ENCODE measurements at regions not wholly inside any gene's neighbourhood (a gene's known extent, or its start where the extent isn't known, plus 50 kb on each side); places are given as distances from the start of the nearest gene placed in this dataset.

DNA sequence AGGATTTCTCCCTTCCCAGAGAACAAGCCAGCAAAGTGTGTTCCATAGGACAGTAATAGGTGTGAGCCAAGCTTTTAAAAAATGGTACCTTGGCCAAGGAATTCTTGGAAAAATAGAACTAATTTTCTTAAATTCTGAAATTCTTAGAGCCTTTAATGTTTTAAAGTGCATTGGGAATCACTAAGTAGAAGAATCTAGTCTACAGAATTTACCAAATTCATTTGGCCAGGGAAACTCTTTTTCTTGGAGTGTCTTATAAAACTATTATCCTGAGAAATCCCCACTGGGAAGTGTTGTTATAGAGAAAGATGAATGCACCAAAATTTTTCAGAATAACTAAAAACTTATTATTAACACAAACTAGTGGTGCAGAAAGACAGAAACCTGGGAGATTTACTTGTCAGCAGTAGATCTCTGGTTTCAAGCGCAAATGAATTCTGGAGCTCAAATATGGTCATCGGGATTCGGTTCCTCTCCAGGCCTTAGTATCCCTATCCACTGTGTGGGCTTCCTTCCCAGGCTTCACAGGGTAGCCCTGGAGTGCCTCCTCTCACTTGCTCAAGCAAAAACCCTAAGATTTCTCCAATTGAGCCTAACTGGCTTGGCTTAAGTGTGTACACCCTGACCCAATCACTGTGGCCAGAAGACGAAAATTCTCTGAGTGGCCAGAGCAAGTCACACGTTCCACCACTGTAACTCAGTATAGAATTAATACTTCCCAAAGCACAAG lies 217.8 kb downstream of the CHD9NB start:
- TF ChIP-seq, protein P1, sequence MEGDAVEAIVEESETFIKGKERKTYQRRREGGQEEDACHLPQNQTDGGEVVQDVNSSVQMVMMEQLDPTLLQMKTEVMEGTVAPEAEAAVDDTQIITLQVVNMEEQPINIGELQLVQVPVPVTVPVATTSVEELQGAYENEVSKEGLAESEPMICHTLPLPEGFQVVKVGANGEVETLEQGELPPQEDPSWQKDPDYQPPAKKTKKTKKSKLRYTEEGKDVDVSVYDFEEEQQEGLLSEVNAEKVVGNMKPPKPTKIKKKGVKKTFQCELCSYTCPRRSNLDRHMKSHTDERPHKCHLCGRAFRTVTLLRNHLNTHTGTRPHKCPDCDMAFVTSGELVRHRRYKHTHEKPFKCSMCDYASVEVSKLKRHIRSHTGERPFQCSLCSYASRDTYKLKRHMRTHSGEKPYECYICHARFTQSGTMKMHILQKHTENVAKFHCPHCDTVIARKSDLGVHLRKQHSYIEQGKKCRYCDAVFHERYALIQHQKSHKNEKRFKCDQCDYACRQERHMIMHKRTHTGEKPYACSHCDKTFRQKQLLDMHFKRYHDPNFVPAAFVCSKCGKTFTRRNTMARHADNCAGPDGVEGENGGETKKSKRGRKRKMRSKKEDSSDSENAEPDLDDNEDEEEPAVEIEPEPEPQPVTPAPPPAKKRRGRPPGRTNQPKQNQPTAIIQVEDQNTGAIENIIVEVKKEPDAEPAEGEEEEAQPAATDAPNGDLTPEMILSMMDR (IDR thresholded peaks at IDR 0.05; ENCODE audit: insufficient read depth, low read length, poor library complexity, severe bottlenecking): no peak
- no peak for TF ChIP-seq EZH2phosphoT487 (conservative IDR thresholded peaks at IDR 0.05; ENCODE audit: low read length)

Measured in SU-DHL-6 (cell line).